ENCODE measurements at regions not wholly inside any gene's neighbourhood (a gene's known extent, or its start where the extent isn't known, plus 50 kb on each side); places are given as distances from the start of the nearest gene placed in this dataset.

GRCh38 chr14:65239938-65240296 lies 137.6 kb upstream of the MAX start:
- TF ChIP-seq EZH2 (IDR thresholded peaks at IDR 0.05; ENCODE audit: insufficient read depth, poor library complexity, severe bottlenecking) (no peak), EZH2phosphoT487 (IDR thresholded peaks at IDR 0.05; ENCODE audit: insufficient read depth, low read depth) (no peak)
